DMS53 treated with DMSO at 0.1 percent for 48 hours (cell line): ENCODE measurements at regions not wholly inside any gene's neighbourhood (a gene's known extent, or its start where the extent isn't known, plus 50 kb on each side); places are given as distances from the start of the nearest gene placed in this dataset.
"Not testable (repeated sequence)": the region's sequence is repeated elsewhere in the genome, so short reads cannot be mapped to it uniquely, and the experiment has no call there.

Experiments
- DNase-seq: peaks from one replicate; lab custom pipeline; 2025; ENCODE audit not compliant: unreplicated experiment; lab: John Stamatoyannopoulos, UW

DNA sequence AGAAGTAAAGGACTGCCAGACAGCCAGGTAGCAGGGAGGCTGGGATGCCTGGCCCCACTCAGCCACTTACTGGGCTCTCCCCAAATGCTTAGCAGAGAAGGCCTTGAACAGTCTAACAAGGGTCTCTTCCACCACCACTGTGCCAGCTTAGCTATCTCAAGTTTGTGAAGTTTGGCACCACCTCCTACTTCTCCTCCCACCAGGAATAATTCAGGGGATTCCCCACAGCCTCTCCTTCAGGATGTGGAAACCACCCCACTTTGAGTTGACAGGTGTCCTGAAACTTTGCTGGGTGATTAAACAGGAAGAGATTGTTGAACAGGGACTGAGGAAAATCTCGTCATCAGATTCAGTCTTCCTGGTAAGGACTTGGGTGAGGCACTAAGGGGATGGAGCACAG is 59.4 kb upstream of the ATP1B1 start:
- DNase-seq: no peak

GRCh38 chr1:169048043-169048442 is 58.4 kb upstream of the ATP1B1 start:
- no peak for DNase-seq

GRCh38 chr1:169049258-169049938 is 57.1 kb upstream of the ATP1B1 start:
- no peak for DNase-seq

- DNase-seq: no peak
Measured at GRCh38 chr1:169051171-169051570, 55.3 kb upstream of the ATP1B1 start.

GRCh38 chr1:169052171-169052570 is 54.3 kb upstream of the ATP1B1 start:
- not testable (repeated sequence) for DNase-seq

GRCh38 chr1:169052727-169053126 is 53.8 kb upstream of the ATP1B1 start:
- no peak for DNase-seq

GRCh38 chr1:169053196-169053595 is 53.3 kb upstream of the ATP1B1 start:
- DNase-seq: no peak
